Naive B cell (primary cell): ENCODE measurements at regions not wholly inside any gene's neighbourhood (a gene's known extent, or its start where the extent isn't known, plus 50 kb on each side); places are given as distances from the start of the nearest gene placed in this dataset.

Source experiments
- ATAC-seq, 2 donors: fragments of 150-1000 bp; cut with Tn5 transposase; 2 replicates each; pipeline ENCODE4 v1.10.0; 2021; ENCODE audit warnings: low read depth in 2 of 2, mild to moderate bottlenecking in 2 of 2, moderate library complexity in 2 of 2
- DNase-seq: peaks from one replicate; pipeline ENCODE4 v3.0.0; 2022
- H3K27ac Mint-ChIP-seq, 6 donors: one replicate each; pipeline ENCODE4 v1.8.0; 2020 to 2022; ENCODE audit warnings: mild to moderate bottlenecking in 6 of 6, mixed read lengths in 6 of 6, moderate library complexity in 5 of 6, inconsistent platforms in 2 of 6
- H3K27me3 Mint-ChIP-seq, 3 donors: one replicate each; pipeline ENCODE4 v1.8.0; 2021 to 2022; ENCODE audit warnings: mixed read lengths in 3 of 3, mild to moderate bottlenecking in 1 of 3
- H3K36me3 Mint-ChIP-seq, 2 donors: one replicate each; pipeline ENCODE4 v1.8.0; 2020 to 2022; ENCODE audit warnings: mixed read lengths in 2 of 2, inconsistent platforms in 1 of 2, mild to moderate bottlenecking in 1 of 2
- H3K4me1 Mint-ChIP-seq, 3 donors: one replicate each; pipeline ENCODE4 v1.8.0; 2020 to 2022; ENCODE audit warnings: mixed read lengths in 3 of 3, inconsistent platforms in 1 of 3, mild to moderate bottlenecking in 1 of 3, moderate library complexity in 1 of 3
- H3K4me3 Mint-ChIP-seq, 8 donors: one replicate each; pipeline ENCODE4 v1.8.0; 2020 to 2022; ENCODE audit warnings: mild to moderate bottlenecking in 8 of 8, mixed read lengths in 8 of 8, moderate library complexity in 8 of 8, inconsistent platforms in 2 of 8
- H3K9me3 Mint-ChIP-seq, 7 donors: one replicate each; pipeline ENCODE4 v1.8.0; 2020 to 2022; ENCODE audit warnings: mixed read lengths in 7 of 7, mild to moderate bottlenecking in 5 of 7, inconsistent platforms in 2 of 7, moderate library complexity in 1 of 7

GRCh38 chr5:117434254-117434653, 859.6 kb upstream of the SEMA6A start:
- no peaks in the 10 kb centered on the region for H3K27me3 Mint-ChIP-seq
- H3K9me3 Mint-ChIP-seq = peaks cover 0 to 1% (median 0%) of the 10 kb centered on the region in 7 donors
- no peak overlapping the region for H3K4me3 Mint-ChIP-seq
- H3K4me1 Mint-ChIP-seq = no peaks in the 10 kb centered on the region
- ATAC-seq = no peak
- no peak overlapping the region for H3K27ac Mint-ChIP-seq
- no peaks in the 10 kb centered on the region for H3K36me3 Mint-ChIP-seq
- DNase-seq = no peak

- Mint-ChIP-seq H3K9me3 (peaks cover 0 to 1% (median 0%) of the 10 kb centered on the region in 7 donors), H3K27me3 (no peaks in the 10 kb centered on the region), H3K4me1 (no peaks in the 10 kb centered on the region), H3K27ac (no peak overlapping the region), H3K4me3 (no peak overlapping the region), H3K36me3 (no peaks in the 10 kb centered on the region)
- DNase-seq (no peak), ATAC-seq (no peak)
These were observed 859.2 kb upstream of the SEMA6A start for GRCh38 chr5:117433818-117434217.

GRCh38 chr5:117431091-117431490, 856.5 kb upstream of the SEMA6A start:
- H3K27me3 Mint-ChIP-seq = no peaks in the 10 kb centered on the region
- H3K4me3 Mint-ChIP-seq = no peak overlapping the region
- ATAC-seq (no peak), DNase-seq (no peak)
- H3K4me1 Mint-ChIP-seq = no peaks in the 10 kb centered on the region
- H3K27ac Mint-ChIP-seq = no peak overlapping the region
- H3K9me3 Mint-ChIP-seq = peaks cover 0 to 1% (median 0%) of the 10 kb centered on the region in 7 donors
- H3K36me3 Mint-ChIP-seq = no peaks in the 10 kb centered on the region

- Mint-ChIP-seq H3K36me3 (no peaks in the 10 kb centered on the region), H3K4me3 (no peak overlapping the region), H3K27ac (no peak overlapping the region), H3K4me1 (no peaks in the 10 kb centered on the region), H3K27me3 (no peaks in the 10 kb centered on the region), H3K9me3 (peaks cover 2 to 26% (median 5%) of the 10 kb centered on the region in 7 donors)
- DNase-seq (no peak), ATAC-seq (no peak)
These were observed 850.5 kb upstream of the SEMA6A start for GRCh38 chr5:117425163-117425562.

- ATAC-seq (no peak), DNase-seq (no peak)
These were observed 849.9 kb upstream of the SEMA6A start for GRCh38 chr5:117424559-117424958.

GRCh38 chr5:117417501-117417900, 842.9 kb upstream of the SEMA6A start:
- Mint-ChIP-seq H3K9me3 (peaks cover 0 to 18% (median 5%) of the 10 kb centered on the region in 7 donors), H3K27ac (no peak overlapping the region), H3K4me1 (no peaks in the 10 kb centered on the region), H3K4me3 (no peak overlapping the region), H3K27me3 (no peaks in the 10 kb centered on the region), H3K36me3 (no peaks in the 10 kb centered on the region)
- DNase-seq (no peak), ATAC-seq (no peak)

More at GRCh38 chr5:117424559-117424958, 849.9 kb upstream of the SEMA6A start:
- no peaks in the 10 kb centered on the region for H3K27me3 Mint-ChIP-seq
- peaks cover 2 to 26% (median 5%) of the 10 kb centered on the region in 7 donors for H3K9me3 Mint-ChIP-seq
- H3K4me1 Mint-ChIP-seq = no peaks in the 10 kb centered on the region
- no peak overlapping the region for H3K4me3 Mint-ChIP-seq
- no peak overlapping the region for H3K27ac Mint-ChIP-seq
- no peaks in the 10 kb centered on the region for H3K36me3 Mint-ChIP-seq

- H3K4me1 Mint-ChIP-seq = no peaks in the 10 kb centered on the region
- no peak overlapping the region for H3K4me3 Mint-ChIP-seq
These were observed 840.3 kb upstream of the SEMA6A start for GRCh38 chr5:117414926-117415325.

GRCh38 chr5:117411701-117412100, 837.1 kb upstream of the SEMA6A start:
- no peak for ATAC-seq
- H3K9me3 Mint-ChIP-seq = peaks cover 0 to 9% (median 3%) of the 10 kb centered on the region in 7 donors
- no peaks in the 10 kb centered on the region for H3K36me3 Mint-ChIP-seq

More at GRCh38 chr5:117414926-117415325, 840.3 kb upstream of the SEMA6A start:
- H3K9me3 Mint-ChIP-seq = peaks cover 0 to 3% (median 0%) of the 10 kb centered on the region in 7 donors
- no peaks in the 10 kb centered on the region for H3K27me3 Mint-ChIP-seq
- H3K27ac Mint-ChIP-seq = no peak overlapping the region
- DNase-seq (no peak), ATAC-seq (no peak)
- H3K36me3 Mint-ChIP-seq = no peaks in the 10 kb centered on the region

GRCh38 chr5:117405197-117405596, 830.6 kb upstream of the SEMA6A start:
- no peak for DNase-seq
- Mint-ChIP-seq H3K27ac (no peak overlapping the region), H3K36me3 (no peaks in the 10 kb centered on the region), H3K27me3 (no peaks in the 10 kb centered on the region), H3K9me3 (peaks cover 0 to 9% (median 1%) of the 10 kb centered on the region in 7 donors), H3K4me1 (no peaks in the 10 kb centered on the region), H3K4me3 (no peak overlapping the region)
- ATAC-seq = no peak

More at GRCh38 chr5:117411701-117412100, 837.1 kb upstream of the SEMA6A start:
- H3K4me1 Mint-ChIP-seq = no peaks in the 10 kb centered on the region
- H3K27ac Mint-ChIP-seq = no peak overlapping the region
- no peak overlapping the region for H3K4me3 Mint-ChIP-seq
- no peaks in the 10 kb centered on the region for H3K27me3 Mint-ChIP-seq
- no peak for DNase-seq

- Mint-ChIP-seq H3K4me3 (no peak overlapping the region), H3K36me3 (no peaks in the 10 kb centered on the region), H3K9me3 (peaks cover 0 to 4% (median 0%) of the 10 kb centered on the region in 7 donors), H3K27ac (no peak overlapping the region), H3K27me3 (no peaks in the 10 kb centered on the region), H3K4me1 (no peaks in the 10 kb centered on the region)
- DNase-seq (no peak), ATAC-seq (no peak)
These were observed 820.0 kb upstream of the SEMA6A start for GRCh38 chr5:117394506-117395157.

- Mint-ChIP-seq H3K9me3 (peaks cover 0 to 4% (median 0%) of the 10 kb centered on the region in 7 donors), H3K4me3 (no peak overlapping the region), H3K36me3 (no peaks in the 10 kb centered on the region), H3K27ac (no peak overlapping the region), H3K27me3 (no peaks in the 10 kb centered on the region), H3K4me1 (no peaks in the 10 kb centered on the region)
- DNase-seq (no peak), ATAC-seq (no peak)
These were observed 818.5 kb upstream of the SEMA6A start for GRCh38 chr5:117393125-117393524.

GRCh38 chr5:117380316-117380715, 805.7 kb upstream of the SEMA6A start:
- Mint-ChIP-seq H3K27ac (no peak overlapping the region), H3K9me3 (peaks cover 0 to 4% (median 0%) of the 10 kb centered on the region in 7 donors), H3K36me3 (no peaks in the 10 kb centered on the region), H3K4me1 (no peaks in the 10 kb centered on the region), H3K4me3 (no peak overlapping the region), H3K27me3 (no peaks in the 10 kb centered on the region)
- ATAC-seq = no peak
- no peak for DNase-seq

GRCh38 chr5:117379521-117379920, 804.9 kb upstream of the SEMA6A start:
- Mint-ChIP-seq H3K9me3 (peaks cover 0 to 4% (median 0%) of the 10 kb centered on the region in 7 donors), H3K4me1 (no peaks in the 10 kb centered on the region), H3K27me3 (no peaks in the 10 kb centered on the region), H3K36me3 (no peaks in the 10 kb centered on the region), H3K4me3 (no peak overlapping the region), H3K27ac (no peak overlapping the region)
- ATAC-seq (no peak), DNase-seq (no peak)

GRCh38 chr5:117376748-117377147, 802.1 kb upstream of the SEMA6A start:
- no peak overlapping the region for H3K4me3 Mint-ChIP-seq
- H3K4me1 Mint-ChIP-seq = no peaks in the 10 kb centered on the region
- ATAC-seq = no peak

More at GRCh38 chr5:117376748-117377147, 802.1 kb upstream of the SEMA6A start:
- no peaks in the 10 kb centered on the region for H3K27me3 Mint-ChIP-seq
- H3K27ac Mint-ChIP-seq = no peak overlapping the region
- H3K36me3 Mint-ChIP-seq = no peaks in the 10 kb centered on the region
- no peak for DNase-seq
- H3K9me3 Mint-ChIP-seq = peaks cover 0 to 4% (median 0%) of the 10 kb centered on the region in 7 donors
